Activated CD8-positive, alpha-beta memory T cell treated with anti-CD3 and anti-CD28 coated beads, Interleukin-2, amount 10 ng/mL, durations not matched to agents 7 days and 5 days (primary cell): ENCODE measurements at regions not wholly inside any gene's neighbourhood (a gene's known extent, or its start where the extent isn't known, plus 50 kb on each side); places are given as distances from the start of the nearest gene placed in this dataset.
"Not testable (repeated sequence)": the region's sequence is repeated elsewhere in the genome, so short reads cannot be mapped to it uniquely, and the experiment has no call there.

Experiments
- ATAC-seq: fragments of 150-1000 bp; cut with Tn5 transposase; one replicate; pipeline ENCODE4 v1.10.0; 2021; ENCODE audit warnings: moderate library complexity
- CTCF ChIA-PET: fragments of 350-600 bp; sonication (Branson Sonifier 250); formaldehyde crosslinking; loops from one replicate; lab custom pipeline; 2021; ENCODE audit warnings: antibody characterized with exemption; lab: Charles Lee
- DNase-seq: peaks from one replicate; pipeline ENCODE4 v3.0.0-alpha.2; 2020
- H3K27ac Mint-ChIP-seq: one replicate; pipeline ENCODE4 v1.8.0; 2021; ENCODE audit warnings: mild to moderate bottlenecking, mixed read lengths
- H3K27me3 Mint-ChIP-seq: one replicate; pipeline ENCODE4 v1.8.0; 2021; ENCODE audit warnings: mixed read lengths
- H3K36me3 Mint-ChIP-seq: one replicate; pipeline ENCODE4 v1.8.0; 2021; ENCODE audit warnings: mild to moderate bottlenecking, mixed read lengths
- H3K4me1 Mint-ChIP-seq: one replicate; pipeline ENCODE4 v1.8.0; 2021; ENCODE audit warnings: mixed read lengths
- H3K4me3 Mint-ChIP-seq: one replicate; pipeline ENCODE4 v1.8.0; 2021; ENCODE audit warnings: mild to moderate bottlenecking, moderate library complexity, mixed read lengths
- H3K9me3 Mint-ChIP-seq: one replicate; pipeline ENCODE4 v1.8.0; 2022; ENCODE audit warnings: low read depth, mixed read lengths

DNA sequence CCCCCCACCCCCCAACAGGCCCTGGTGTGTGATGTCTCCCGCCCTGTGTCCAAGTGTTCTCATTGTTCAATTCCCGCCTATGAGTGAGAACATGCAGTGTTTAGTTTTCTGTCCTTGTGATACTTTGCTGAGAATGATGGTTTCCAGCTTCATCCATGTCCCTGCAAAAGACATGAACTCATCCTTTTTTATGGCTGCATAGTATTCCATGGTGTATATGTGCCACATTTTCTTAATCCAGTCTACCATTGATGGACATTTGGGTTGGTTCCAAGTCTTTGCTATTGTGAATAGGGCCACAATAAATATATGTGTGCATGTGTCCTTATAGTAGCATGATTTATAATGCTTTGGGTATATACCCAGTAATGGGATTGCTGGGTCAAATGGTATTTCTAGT is 54.0 kb downstream of the ZCCHC13 start:
- ATAC-seq, H3K4me3 Mint-ChIP-seq, H3K4me1 Mint-ChIP-seq, H3K27me3 Mint-ChIP-seq, H3K27ac Mint-ChIP-seq, H3K36me3 Mint-ChIP-seq, DNase-seq, H3K9me3 Mint-ChIP-seq, CTCF ChIA-PET: not testable (repeated sequence)

GRCh38 chrX:74363914-74364313 is 57.4 kb upstream of the SLC16A2 start:
- Mint-ChIP-seq H3K27me3 (no peaks in the 10 kb centered on the region), H3K27ac (no peak overlapping the region), H3K4me1 (no peaks in the 10 kb centered on the region), H3K4me3 (no peak overlapping the region), H3K9me3 (no peaks in the 10 kb centered on the region), H3K36me3 (no peaks in the 10 kb centered on the region)
- CTCF ChIA-PET: no interaction called here
- DNase-seq (no peak), ATAC-seq (no peak)

GRCh38 chrX:74369666-74370065 is 51.6 kb upstream of the SLC16A2 start:
- CTCF ChIA-PET: no interaction called here
- no peaks in the 10 kb centered on the region for H3K36me3 Mint-ChIP-seq
- ATAC-seq: no peak
- H3K27ac Mint-ChIP-seq: no peak overlapping the region
- H3K4me1 Mint-ChIP-seq: peaks cover 2% of the 10 kb centered on the region
- no peak overlapping the region for H3K4me3 Mint-ChIP-seq
- DNase-seq: no peak
- H3K9me3 Mint-ChIP-seq: no peaks in the 10 kb centered on the region
- no peaks in the 10 kb centered on the region for H3K27me3 Mint-ChIP-seq

DNA sequence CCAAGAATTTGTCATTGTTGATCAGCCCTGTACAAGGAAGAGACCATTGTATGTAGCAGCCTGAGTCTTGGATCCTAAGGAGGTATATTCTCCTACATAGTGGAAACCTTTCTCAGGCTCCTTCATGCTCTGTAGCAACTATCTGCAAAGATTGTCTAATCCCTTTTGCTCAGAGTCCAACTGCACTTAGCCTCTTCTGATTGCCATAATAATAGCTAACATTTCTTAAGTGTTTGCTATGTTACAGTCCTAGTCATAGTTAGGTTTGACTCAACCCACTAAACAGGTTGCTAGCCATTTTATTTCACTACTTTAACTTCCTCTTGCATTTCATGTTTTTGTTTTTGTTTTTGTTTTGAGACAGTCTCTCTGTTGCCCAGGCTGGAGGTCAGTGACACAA is 50.8 kb upstream of the SLC16A2 start:
- Mint-ChIP-seq H3K4me1 (peaks cover 2% of the 10 kb centered on the region), H3K4me3 (no peak overlapping the region), H3K9me3 (no peaks in the 10 kb centered on the region), H3K36me3 (no peaks in the 10 kb centered on the region), H3K27ac (no peak overlapping the region), H3K27me3 (peaks cover 3% of the 10 kb centered on the region)
- no peak for DNase-seq
- CTCF ChIA-PET: no interaction called here
- no peak for ATAC-seq

DNA sequence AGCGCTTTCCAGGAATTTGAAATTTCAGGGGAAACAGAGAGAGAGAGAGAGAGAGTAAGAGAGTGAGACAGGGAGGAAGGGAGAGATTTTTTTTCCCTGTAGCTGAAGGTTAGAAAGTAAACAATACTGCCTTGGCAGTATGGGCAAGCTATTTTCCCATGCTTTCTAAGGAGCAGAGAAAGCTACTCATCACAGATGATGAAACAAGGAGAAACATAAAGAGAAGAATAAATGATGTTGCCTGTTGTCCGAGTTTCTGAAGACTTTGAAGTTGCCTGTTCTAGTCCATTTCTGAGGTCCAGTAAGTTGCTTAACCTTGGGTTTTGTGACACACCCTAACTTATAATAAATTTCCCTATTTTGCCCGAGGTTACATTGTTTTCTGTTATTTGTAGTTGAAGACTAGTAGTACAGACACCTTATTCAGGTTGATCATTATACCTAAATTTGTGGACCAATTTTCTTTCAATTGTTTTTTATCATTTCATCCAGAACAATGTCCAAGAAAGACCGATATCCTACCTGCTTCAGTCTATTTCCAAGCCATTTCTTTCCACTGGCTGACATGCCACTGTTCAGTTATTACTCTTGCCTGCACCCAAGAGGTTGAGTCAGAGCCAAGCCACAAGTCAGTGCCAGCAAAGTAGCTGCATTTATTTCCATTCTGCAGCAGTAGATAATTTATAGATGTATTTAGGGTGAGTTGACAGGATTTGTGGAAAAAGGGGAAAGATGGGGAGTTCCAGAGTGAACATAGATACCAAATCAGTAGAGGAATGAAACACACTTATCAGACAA is 49.7 kb upstream of the SLC16A2 start:
- DNase-seq (no peak), ATAC-seq (no peak)
- CTCF ChIA-PET: interaction anchor here (0.6 to 1.6 kb wide), 2 partner anchors 27 to 361 kb away, joined by 3 to 4 read pairs; no protein-coding TSS in a partner anchor
- H3K4me3 Mint-ChIP-seq: no peak overlapping the region
- H3K9me3 Mint-ChIP-seq: no peaks in the 10 kb centered on the region
- H3K27me3 Mint-ChIP-seq: peaks cover 3% of the 10 kb centered on the region
- no peak overlapping the region for H3K27ac Mint-ChIP-seq
- no peaks in the 10 kb centered on the region for H3K36me3 Mint-ChIP-seq
- H3K4me1 Mint-ChIP-seq: peaks cover 2% of the 10 kb centered on the region
